IgD-negative memory B cell (primary cell): ENCODE measurements at regions not wholly inside any gene's neighbourhood (a gene's known extent, or its start where the extent isn't known, plus 50 kb on each side); places are given as distances from the start of the nearest gene placed in this dataset.

Source experiments
- H3K27ac Mint-ChIP-seq, 3 donors: one replicate each; pipeline ENCODE4 v1.8.0; 2020 to 2022; ENCODE audit warnings: mild to moderate bottlenecking in 3 of 3, mixed read lengths in 3 of 3, moderate library complexity in 1 of 3
- H3K27me3 Mint-ChIP-seq: one replicate; pipeline ENCODE4 v1.8.0; 2021; ENCODE audit warnings: mixed read lengths
- H3K36me3 Mint-ChIP-seq: one replicate; pipeline ENCODE4 v1.8.0; 2020; ENCODE audit warnings: mild to moderate bottlenecking, mixed read lengths
- H3K4me1 Mint-ChIP-seq, 3 donors: one replicate each; pipeline ENCODE4 v1.8.0; 2020 to 2022; ENCODE audit warnings: mixed read lengths in 3 of 3, mild to moderate bottlenecking in 1 of 3
- H3K4me3 Mint-ChIP-seq, 4 donors: one replicate each; pipeline ENCODE4 v1.8.0; 2020 to 2022; ENCODE audit warnings: mild to moderate bottlenecking in 4 of 4, mixed read lengths in 4 of 4, moderate library complexity in 3 of 4
- H3K9me3 Mint-ChIP-seq, 3 donors: one replicate each; pipeline ENCODE4 v1.8.0; 2020 to 2021; ENCODE audit warnings: mixed read lengths in 3 of 3, mild to moderate bottlenecking in 1 of 3

GRCh38 chr7:435630-436366, 83.8 kb downstream of the PDGFA start:
- Mint-ChIP-seq H3K4me3 (no peak overlapping the region), H3K36me3 (no peaks in the 10 kb centered on the region), H3K27me3 (peaks cover 7% of the 10 kb centered on the region), H3K9me3 (no peaks in the 10 kb centered on the region), H3K27ac (no peak overlapping the region), H3K4me1 (no peaks in the 10 kb centered on the region)

GRCh38 chr7:436367-437128, 83.1 kb downstream of the PDGFA start:
- Mint-ChIP-seq H3K27ac (no peak overlapping the region), H3K4me3 (no peak overlapping the region), H3K9me3 (no peaks in the 10 kb centered on the region), H3K4me1 (no peaks in the 10 kb centered on the region), H3K36me3 (no peaks in the 10 kb centered on the region), H3K27me3 (peaks cover 7% of the 10 kb centered on the region)

GRCh38 chr7:437329-438251, 82.1 kb downstream of the PDGFA start:
- Mint-ChIP-seq H3K4me1 (no peaks in the 10 kb centered on the region), H3K27me3 (peaks cover 7% of the 10 kb centered on the region), H3K4me3 (no peak overlapping the region), H3K36me3 (no peaks in the 10 kb centered on the region), H3K9me3 (peaks cover 0 to 1% (median 0%) of the 10 kb centered on the region in 3 donors), H3K27ac (no peak overlapping the region)

- Mint-ChIP-seq H3K4me3 (no peak overlapping the region), H3K9me3 (peaks cover 0 to 1% (median 0%) of the 10 kb centered on the region in 3 donors), H3K36me3 (no peaks in the 10 kb centered on the region), H3K27me3 (peaks cover 6% of the 10 kb centered on the region), H3K27ac (no peak overlapping the region), H3K4me1 (no peaks in the 10 kb centered on the region)
Measured at GRCh38 chr7:438361-438760, 81.3 kb downstream of the PDGFA start.

GRCh38 chr7:438916-439315, 80.7 kb downstream of the PDGFA start:
- no peaks in the 10 kb centered on the region for H3K36me3 Mint-ChIP-seq
- H3K4me3 Mint-ChIP-seq, result no peak overlapping the region
- no peaks in the 10 kb centered on the region for H3K4me1 Mint-ChIP-seq
- H3K27ac Mint-ChIP-seq, result no peak overlapping the region
- H3K27me3 Mint-ChIP-seq, result peaks cover 4% of the 10 kb centered on the region
- H3K9me3 Mint-ChIP-seq, result peaks cover 0 to 1% (median 0%) of the 10 kb centered on the region in 3 donors

GRCh38 chr7:440059-440749, 79.4 kb downstream of the PDGFA start:
- Mint-ChIP-seq H3K4me1 (no peaks in the 10 kb centered on the region), H3K27ac (peak overlapping the region in 1 of 3 donors; percentile 81), H3K4me3 (no peak overlapping the region), H3K9me3 (peaks cover 0 to 1% (median 0%) of the 10 kb centered on the region in 3 donors), H3K27me3 (peaks cover 2% of the 10 kb centered on the region), H3K36me3 (no peaks in the 10 kb centered on the region)

GRCh38 chr7:441684-442421, 77.8 kb downstream of the PDGFA start:
- H3K27ac Mint-ChIP-seq, result peak overlapping the region in 1 of 3 donors; percentile 39
- no peaks in the 10 kb centered on the region for H3K27me3 Mint-ChIP-seq
- no peaks in the 10 kb centered on the region for H3K4me1 Mint-ChIP-seq
- H3K4me3 Mint-ChIP-seq, result no peak overlapping the region
- H3K9me3 Mint-ChIP-seq, result peaks cover 0 to 1% (median 0%) of the 10 kb centered on the region in 3 donors
- no peaks in the 10 kb centered on the region for H3K36me3 Mint-ChIP-seq

GRCh38 chr7:442457-442856, 77.2 kb downstream of the PDGFA start:
- H3K4me3 Mint-ChIP-seq, result no peak overlapping the region
- H3K9me3 Mint-ChIP-seq, result peaks cover 0 to 1% (median 0%) of the 10 kb centered on the region in 3 donors
- no peaks in the 10 kb centered on the region for H3K36me3 Mint-ChIP-seq
- H3K4me1 Mint-ChIP-seq, result no peaks in the 10 kb centered on the region
- no peaks in the 10 kb centered on the region for H3K27me3 Mint-ChIP-seq
- no peak overlapping the region for H3K27ac Mint-ChIP-seq

GRCh38 chr7:443279-443833, 76.3 kb downstream of the PDGFA start:
- peaks cover 0 to 1% (median 0%) of the 10 kb centered on the region in 3 donors for H3K9me3 Mint-ChIP-seq
- no peaks in the 10 kb centered on the region for H3K4me1 Mint-ChIP-seq
- no peak overlapping the region for H3K27ac Mint-ChIP-seq
- no peaks in the 10 kb centered on the region for H3K36me3 Mint-ChIP-seq
- H3K27me3 Mint-ChIP-seq, result no peaks in the 10 kb centered on the region
- no peak overlapping the region for H3K4me3 Mint-ChIP-seq

- Mint-ChIP-seq H3K9me3 (peaks cover 0 to 1% (median 0%) of the 10 kb centered on the region in 3 donors), H3K27me3 (no peaks in the 10 kb centered on the region), H3K4me1 (no peaks in the 10 kb centered on the region), H3K36me3 (no peaks in the 10 kb centered on the region), H3K27ac (peak overlapping the region in 1 of 3 donors; percentile 77), H3K4me3 (peak overlapping the region in 1 of 4 donors; percentile 72)
Measured at GRCh38 chr7:444606-445005, 75.0 kb downstream of the PDGFA start.

GRCh38 chr7:445020-445419, 74.6 kb downstream of the PDGFA start:
- Mint-ChIP-seq H3K27me3 (no peaks in the 10 kb centered on the region), H3K4me1 (peaks cover 0 to 1% (median 0%) of the 10 kb centered on the region in 3 donors), H3K27ac (no peak overlapping the region), H3K9me3 (peaks cover 0 to 1% (median 0%) of the 10 kb centered on the region in 3 donors), H3K36me3 (no peaks in the 10 kb centered on the region), H3K4me3 (peak overlapping the region in 1 of 4 donors; percentile 72)

- Mint-ChIP-seq H3K27ac (no peak overlapping the region), H3K36me3 (no peaks in the 10 kb centered on the region), H3K4me3 (no peak overlapping the region), H3K4me1 (peaks cover 0 to 1% (median 0%) of the 10 kb centered on the region in 3 donors), H3K9me3 (peaks cover 0 to 1% (median 0%) of the 10 kb centered on the region in 3 donors), H3K27me3 (no peaks in the 10 kb centered on the region)
Measured at GRCh38 chr7:445563-446288, 73.9 kb downstream of the PDGFA start.
